Keratinocyte (primary cell): ENCODE measurements at regions not wholly inside any gene's neighbourhood (a gene's known extent, or its start where the extent isn't known, plus 50 kb on each side); places are given as distances from the start of the nearest gene placed in this dataset.

Experiments
- DNase-seq: peaks from one replicate; pipeline ENCODE4 v3.0.0-alpha.2; 2011; ENCODE audit warnings: low read depth, missing footprints, low spot score
- FAIRE-seq: peaks from 2 replicates; lab custom pipeline; 2011; peaks lifted over from hg19 to GRCh38; lab: Jason Lieb, UNC
- H2AFZ ChIP-seq: 2 replicates; pipeline ENCODE4 v1.6.0; 2012; ENCODE audit warnings: low read length, control low read depth, inconsistent platforms; ENCODE audit not compliant: control insufficient read depth
- H3K27ac ChIP-seq: 2 replicates; pipeline ENCODE4 v1.5.1; 2011; ENCODE audit warnings: low read length; ENCODE audit not compliant: control insufficient read depth, insufficient read depth
- H3K27me3 ChIP-seq: 3 replicates; pipeline ENCODE4 v1.6.0; 2011; ENCODE audit warnings: low read length; ENCODE audit not compliant: control insufficient read depth, insufficient read depth; ENCODE audit errors: extremely low read depth
- H3K36me3 ChIP-seq, 2 experiments: 2 replicates in 1 of 2; 3 replicates in 1 of 2; pipeline ENCODE4 v1.5.1; 2011; ENCODE audit warnings: low read length in 2 of 2, mild to moderate bottlenecking in 1 of 2; ENCODE audit not compliant: control insufficient read depth in 2 of 2, insufficient read depth in 2 of 2; ENCODE audit errors: extremely low read depth in 1 of 2
- H3K4me1 ChIP-seq: 3 replicates; pipeline ENCODE4 v1.5.1; 2011; ENCODE audit warnings: low read length; ENCODE audit not compliant: control insufficient read depth, insufficient read depth; ENCODE audit errors: extremely low read depth
- H3K4me2 ChIP-seq: 3 replicates; pipeline ENCODE4 v1.6.0; 2011; ENCODE audit warnings: low read depth, low read length; ENCODE audit not compliant: control insufficient read depth, insufficient read depth; ENCODE audit errors: extremely low read depth
- H3K4me3 ChIP-seq, 3 experiments: fragments of 200-600 bp in 1 of 3; sonication (generic) in 1 of 3; 2 replicates in 2 of 3; 3 replicates in 1 of 3; pipeline ENCODE4 v1.5.1; 2011 to 2016; ENCODE audit warnings: low read length in 3 of 3, mild to moderate bottlenecking in 3 of 3, control low read depth in 2 of 3, inconsistent platforms in 1 of 3, low read depth in 1 of 3, mixed read lengths in 1 of 3, mixed run types in 1 of 3, moderate library complexity in 1 of 3; ENCODE audit not compliant: control insufficient read depth in 2 of 3, insufficient read depth in 2 of 3; ENCODE audit errors: extremely low read depth in 1 of 3
- H3K79me2 ChIP-seq: 2 replicates; pipeline ENCODE4 v1.6.0; 2012; ENCODE audit warnings: low read length; ENCODE audit not compliant: control insufficient read depth, insufficient read depth
- H3K9ac ChIP-seq: 3 replicates; pipeline ENCODE4 v1.6.0; 2011; ENCODE audit warnings: low read length; ENCODE audit not compliant: control insufficient read depth, insufficient read depth; ENCODE audit errors: extremely low read depth
- H3K9me1 ChIP-seq: 3 replicates; pipeline ENCODE4 v1.6.0; 2011; ENCODE audit warnings: low read length; ENCODE audit not compliant: control insufficient read depth, insufficient read depth; ENCODE audit errors: extremely low read depth
- H3K9me3 ChIP-seq: 2 replicates; pipeline ENCODE4 v1.5.1; 2012; ENCODE audit warnings: low read depth, low read length; ENCODE audit not compliant: control insufficient read depth
- H4K20me1 ChIP-seq: 3 replicates; pipeline ENCODE4 v1.6.0; 2011; ENCODE audit warnings: low read length; ENCODE audit not compliant: control insufficient read depth, insufficient read depth; ENCODE audit errors: extremely low read depth
- CTCF ChIP-seq, 3 experiments: IDR thresholded peaks in 1 of 3; conservative IDR thresholded peaks in 1 of 3; optimal IDR thresholded peaks in 1 of 3; 2 replicates in 2 of 3; 3 replicates in 1 of 3; pipeline versions ENCODE3 to v1.5.1; 2011; ENCODE audit warnings: low read length in 3 of 3, mild to moderate bottlenecking in 3 of 3, moderate library complexity in 2 of 3, control low read depth in 1 of 3, inconsistent platforms in 1 of 3; ENCODE audit not compliant: insufficient read depth in 2 of 3; ENCODE audit errors: extremely low read depth in 1 of 3
- EZH2 ChIP-seq: IDR thresholded peaks from one replicate; pipeline ENCODE4 v1.6.1; 2012; ENCODE audit warnings: inconsistent platforms, mild to moderate bottlenecking, low read length, moderate library complexity
- dilution Hi-C: fragments of 300-500 bp; cut with MboI; formaldehyde crosslinking; loops from one replicate; pipeline ENCODE4 v1.7.0; 2020; ENCODE audit warnings: low sequenced_read_pairs; ENCODE audit not compliant: extremely low pct_ligation_motif_present

GRCh38 chr1:5402618-5403017 lies 589.6 kb downstream of the NPHP4 start:
- DNase-seq, result no peak
- Histone ChIP-seq H3K79me2 (no peaks in the 10 kb centered on the region), H3K9me1 (no peaks in the 10 kb centered on the region), H2AFZ (no peak overlapping the region), H3K27ac (no peak overlapping the region), H3K4me3 (no peak overlapping the region), H3K4me2 (no peak overlapping the region), H3K27me3 (no peaks in the 10 kb centered on the region), H3K36me3 (no peaks in the 10 kb centered on the region), H3K4me1 (no peaks in the 10 kb centered on the region), H3K9me3 (no peaks in the 10 kb centered on the region), H3K9ac (no peak overlapping the region), H4K20me1 (no peaks in the 10 kb centered on the region)
- dilution Hi-C loops, result no loop called here
- no peak for FAIRE-seq
- no peak for TF ChIP-seq CTCF (optimal IDR thresholded peaks at IDR 0.05 in 1 of 3, IDR thresholded peaks at IDR 0.05 in 1 of 3, conservative IDR thresholded peaks at IDR 0.05 in 1 of 3; ENCODE audit: extremely low read depth in 1 of 3, insufficient read depth in 2 of 3, low read length in 3 of 3)

GRCh38 chr1:5399771-5400170 lies 592.5 kb downstream of the NPHP4 start:
- no peak overlapping the region for H3K27ac ChIP-seq
- no peak for TF ChIP-seq EZH2

GRCh38 chr1:5396593-5396992 lies 595.6 kb downstream of the NPHP4 start:
- FAIRE-seq (no peak), DNase-seq (no peak)
- Histone ChIP-seq H3K4me1 (no peaks in the 10 kb centered on the region), H3K4me2 (no peak overlapping the region), H2AFZ (no peak overlapping the region), H4K20me1 (no peaks in the 10 kb centered on the region), H3K4me3 (no peak overlapping the region), H3K27ac (no peak overlapping the region), H3K9me1 (no peaks in the 10 kb centered on the region), H3K27me3 (peaks cover 4% of the 10 kb centered on the region), H3K9me3 (no peaks in the 10 kb centered on the region), H3K79me2 (no peaks in the 10 kb centered on the region), H3K9ac (no peak overlapping the region), H3K36me3 (no peaks in the 10 kb centered on the region)
- TF ChIP-seq CTCF (optimal IDR thresholded peaks at IDR 0.05 in 1 of 3, IDR thresholded peaks at IDR 0.05 in 1 of 3, conservative IDR thresholded peaks at IDR 0.05 in 1 of 3; ENCODE audit: extremely low read depth in 1 of 3, insufficient read depth in 2 of 3, low read length in 3 of 3) (no peak), EZH2 (no peak)
- dilution Hi-C loops, result no loop called here

More at GRCh38 chr1:5399771-5400170, 592.5 kb downstream of the NPHP4 start:
- Histone ChIP-seq H3K9me1 (no peaks in the 10 kb centered on the region), H3K9me3 (no peaks in the 10 kb centered on the region), H3K79me2 (no peaks in the 10 kb centered on the region), H3K9ac (no peak overlapping the region), H4K20me1 (no peaks in the 10 kb centered on the region), H2AFZ (no peak overlapping the region), H3K4me3 (no peak overlapping the region), H3K27me3 (no peaks in the 10 kb centered on the region), H3K4me1 (no peaks in the 10 kb centered on the region), H3K36me3 (no peaks in the 10 kb centered on the region), H3K4me2 (no peak overlapping the region)
- dilution Hi-C loops, result no loop called here
- DNase-seq, result no peak
- no peak for FAIRE-seq
